HG03442 (cell line): ENCODE measurements at regions not wholly inside any gene's neighbourhood (a gene's known extent, or its start where the extent isn't known, plus 50 kb on each side); places are given as distances from the start of the nearest gene placed in this dataset.

Experiments
- ATAC-seq: cut with Tn5 transposase; IDR thresholded peaks from one replicate; pipeline ENCODE4 v1.9.1; 2021; ENCODE audit warnings: mild to moderate bottlenecking, moderate library complexity; ENCODE audit not compliant: unreplicated experiment

- no peak for ATAC-seq
These were observed 305.4 kb upstream of the KIF2A start for GRCh38 chr5:62000646-62001045.

- no peak for ATAC-seq
These were observed 304.4 kb upstream of the KIF2A start for GRCh38 chr5:62001640-62002039.

- ATAC-seq, result no peak
These were observed 303.6 kb upstream of the KIF2A start for GRCh38 chr5:62002436-62002835.

GRCh38 chr5:62005551-62005950, 300.5 kb upstream of the KIF2A start:
- ATAC-seq, result no peak

- ATAC-seq, result no peak
These were observed 298.5 kb upstream of the KIF2A start for GRCh38 chr5:62007457-62007856.

GRCh38 chr5:62011089-62011664, 294.8 kb upstream of the KIF2A start:
- ATAC-seq, result no peak

- no peak for ATAC-seq
These were observed 288.9 kb upstream of the KIF2A start for GRCh38 chr5:62017092-62017491.

GRCh38 chr5:62029303-62029702, 276.7 kb upstream of the KIF2A start:
- no peak for ATAC-seq

- ATAC-seq, result no peak
These were observed 275.7 kb upstream of the KIF2A start for GRCh38 chr5:62030326-62030725.

GRCh38 chr5:62038024-62038423, 268.0 kb upstream of the KIF2A start:
- no peak for ATAC-seq

GRCh38 chr5:62041156-62041756, 264.8 kb upstream of the KIF2A start:
- ATAC-seq, result no peak

GRCh38 chr5:62042007-62042406, 264.0 kb upstream of the KIF2A start:
- ATAC-seq, result no peak

- no peak for ATAC-seq
These were observed 262.4 kb upstream of the KIF2A start for GRCh38 chr5:62043289-62044280.

GRCh38 chr5:62044989-62045388, 261.0 kb upstream of the KIF2A start:
- no peak for ATAC-seq

GRCh38 chr5:62046191-62046590, 259.8 kb upstream of the KIF2A start:
- ATAC-seq, result no peak

GRCh38 chr5:62051747-62052146, 254.3 kb upstream of the KIF2A start:
- no peak for ATAC-seq

GRCh38 chr5:62059960-62060359, 246.0 kb upstream of the KIF2A start:
- no peak for ATAC-seq

- no peak for ATAC-seq
These were observed 241.0 kb upstream of the KIF2A start for GRCh38 chr5:62065050-62065449.

GRCh38 chr5:62066761-62067277, 239.2 kb upstream of the KIF2A start:
- no peak for ATAC-seq

GRCh38 chr5:62068554-62068953, 237.5 kb upstream of the KIF2A start:
- no peak for ATAC-seq

GRCh38 chr5:62077387-62077786, 228.6 kb upstream of the KIF2A start:
- no peak for ATAC-seq
